Ishikawa (cell line): ENCODE measurements at regions not wholly inside any gene's neighbourhood (a gene's known extent, or its start where the extent isn't known, plus 50 kb on each side); places are given as distances from the start of the nearest gene placed in this dataset.

Experiments used
- CEBPB ChIP-seq: IDR thresholded peaks from 2 replicates; pipeline ENCODE4 v1.6.1; 2012
- CREB1 ChIP-seq: IDR thresholded peaks from 2 replicates; pipeline ENCODE4 v1.6.1; 2012; ENCODE audit warnings: low read depth
- EGR1 ChIP-seq: IDR thresholded peaks from 2 replicates; pipeline ENCODE4 v1.6.1; 2012
- EP300 ChIP-seq: IDR thresholded peaks from 2 replicates; pipeline ENCODE4 v1.6.1; 2012; ENCODE audit warnings: borderline replicate concordance
- FOXM1 ChIP-seq: IDR thresholded peaks from 2 replicates; pipeline ENCODE4 v1.6.1; 2012; ENCODE audit warnings: low read depth, borderline replicate concordance
- NFIC ChIP-seq: IDR thresholded peaks from 2 replicates; pipeline ENCODE4 v1.6.1; 2012
- RAD21 ChIP-seq: IDR thresholded peaks from 2 replicates; pipeline ENCODE4 v1.6.1; 2012; ENCODE audit warnings: low read depth
- TAF1 ChIP-seq: IDR thresholded peaks from 2 replicates; pipeline ENCODE4 v1.6.1; 2012; ENCODE audit warnings: low read depth, mild to moderate bottlenecking
- TCF12 ChIP-seq: IDR thresholded peaks from 2 replicates; pipeline ENCODE4 v1.6.1; 2012; ENCODE audit warnings: low read depth
- TEAD4 ChIP-seq: IDR thresholded peaks from 2 replicates; pipeline ENCODE4 v1.6.1; 2012
- YY1 ChIP-seq: IDR thresholded peaks from 2 replicates; pipeline ENCODE4 v1.6.1; 2012; ENCODE audit warnings: low read depth
- ZBTB7A ChIP-seq: IDR thresholded peaks from 2 replicates; pipeline ENCODE4 v1.6.1; 2012; ENCODE audit warnings: low read depth
- TF ChIP-seq, protein P1 (sequence below): IDR thresholded peaks from 2 replicates; pipeline ENCODE4 v1.6.1; 2012
- TF ChIP-seq, protein P2 (sequence below): IDR thresholded peaks from 2 replicates; pipeline ENCODE4 v1.6.1; 2012; ENCODE audit warnings: low read depth, mild to moderate bottlenecking
- TF ChIP-seq, protein P3 (sequence below): IDR thresholded peaks from 2 replicates; pipeline ENCODE4 v1.6.1; 2012

DNA sequence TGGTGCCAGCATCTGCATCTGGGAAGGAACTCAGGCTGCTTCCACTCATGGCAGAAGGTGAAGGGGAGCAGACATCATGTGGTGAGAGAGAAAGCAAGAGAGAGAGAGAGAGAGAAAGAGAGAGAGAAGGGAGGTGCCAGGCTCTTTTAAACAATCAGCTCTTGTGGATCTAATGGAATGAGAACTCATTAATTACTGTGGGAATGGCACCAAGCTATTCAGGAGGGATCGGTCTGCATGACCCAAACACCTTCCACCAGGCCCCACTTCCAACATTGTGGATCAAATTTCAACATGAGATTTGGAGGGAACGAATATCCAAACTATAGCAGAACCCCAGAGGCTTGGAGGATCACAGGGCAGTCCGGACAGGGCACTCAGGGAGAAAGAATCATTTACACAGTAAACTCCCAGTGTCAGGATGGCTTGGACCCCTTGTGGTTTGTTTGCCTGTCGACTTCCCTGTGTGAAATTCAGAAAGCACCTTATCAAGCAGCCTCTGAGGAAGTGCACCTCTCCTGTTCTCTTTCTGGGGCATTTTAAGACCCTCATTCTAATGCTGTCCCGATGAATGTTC lies 308.5 kb downstream of the REEP3 start:
- TF ChIP-seq CREB1 (no peak), TAF1 (no peak), NFIC (no peak)

DNA sequence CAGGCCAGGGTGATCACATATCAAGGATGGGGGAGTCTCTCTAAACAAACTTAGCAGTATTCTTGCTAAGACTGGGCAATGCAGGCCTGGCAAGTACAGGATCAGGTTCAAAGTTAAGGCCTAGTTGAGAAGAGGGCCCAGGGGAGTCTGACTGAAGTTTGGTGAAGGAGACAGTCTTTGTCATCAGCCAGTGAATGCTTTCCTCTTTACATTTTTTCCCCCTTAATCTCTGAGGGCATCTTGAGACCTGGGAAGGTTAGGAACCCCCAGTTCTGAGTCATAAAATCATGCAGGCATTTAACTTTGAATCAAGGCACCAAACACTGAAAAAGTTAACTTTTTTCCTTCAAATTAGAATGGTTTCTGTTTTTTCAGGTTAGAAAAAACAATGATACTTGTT lies 311.5 kb downstream of the REEP3 start:
- TF ChIP-seq EGR1 (no peak), TAF1 (no peak), YY1 (no peak), CEBPB (no peak), ZBTB7A (no peak)
- TF ChIP-seq, protein P1, sequence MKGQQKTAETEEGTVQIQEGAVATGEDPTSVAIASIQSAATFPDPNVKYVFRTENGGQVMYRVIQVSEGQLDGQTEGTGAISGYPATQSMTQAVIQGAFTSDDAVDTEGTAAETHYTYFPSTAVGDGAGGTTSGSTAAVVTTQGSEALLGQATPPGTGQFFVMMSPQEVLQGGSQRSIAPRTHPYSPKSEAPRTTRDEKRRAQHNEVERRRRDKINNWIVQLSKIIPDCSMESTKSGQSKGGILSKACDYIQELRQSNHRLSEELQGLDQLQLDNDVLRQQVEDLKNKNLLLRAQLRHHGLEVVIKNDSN, result no peak

DNA sequence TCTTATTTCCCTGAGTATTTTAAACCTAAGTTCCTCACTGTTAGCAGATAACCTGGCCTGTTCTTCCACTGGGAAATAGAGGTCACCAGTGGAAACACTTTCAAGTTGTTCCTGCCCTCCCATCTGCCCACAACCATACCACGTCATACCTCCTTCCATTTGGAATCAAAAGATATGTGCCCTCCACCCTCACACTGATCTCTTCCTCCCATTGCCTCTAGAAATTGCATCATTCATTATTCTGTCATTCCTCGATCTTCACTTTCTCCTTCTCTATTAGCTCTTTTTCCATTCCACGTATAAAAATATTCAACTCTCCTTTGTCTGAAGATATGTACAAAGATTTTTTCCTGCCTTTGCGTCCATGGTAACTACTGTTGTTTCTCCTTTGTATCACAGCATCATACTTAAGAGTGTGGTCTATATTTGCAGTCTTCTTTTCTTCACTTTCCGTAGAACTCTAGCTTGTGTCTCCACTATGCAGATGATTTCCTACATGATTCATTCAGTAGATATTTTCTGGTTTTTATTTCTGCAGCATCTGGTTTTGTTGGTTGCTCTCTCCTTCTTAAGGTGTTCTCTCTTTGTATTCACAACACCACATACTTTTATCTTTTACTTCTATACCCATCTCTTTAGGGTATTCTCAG lies 312.3 kb downstream of the REEP3 start:
- TF ChIP-seq ZBTB7A, result no peak
- TF ChIP-seq EGR1, result no peak
- TF ChIP-seq CEBPB, result no peak
- TF ChIP-seq, protein P2, sequence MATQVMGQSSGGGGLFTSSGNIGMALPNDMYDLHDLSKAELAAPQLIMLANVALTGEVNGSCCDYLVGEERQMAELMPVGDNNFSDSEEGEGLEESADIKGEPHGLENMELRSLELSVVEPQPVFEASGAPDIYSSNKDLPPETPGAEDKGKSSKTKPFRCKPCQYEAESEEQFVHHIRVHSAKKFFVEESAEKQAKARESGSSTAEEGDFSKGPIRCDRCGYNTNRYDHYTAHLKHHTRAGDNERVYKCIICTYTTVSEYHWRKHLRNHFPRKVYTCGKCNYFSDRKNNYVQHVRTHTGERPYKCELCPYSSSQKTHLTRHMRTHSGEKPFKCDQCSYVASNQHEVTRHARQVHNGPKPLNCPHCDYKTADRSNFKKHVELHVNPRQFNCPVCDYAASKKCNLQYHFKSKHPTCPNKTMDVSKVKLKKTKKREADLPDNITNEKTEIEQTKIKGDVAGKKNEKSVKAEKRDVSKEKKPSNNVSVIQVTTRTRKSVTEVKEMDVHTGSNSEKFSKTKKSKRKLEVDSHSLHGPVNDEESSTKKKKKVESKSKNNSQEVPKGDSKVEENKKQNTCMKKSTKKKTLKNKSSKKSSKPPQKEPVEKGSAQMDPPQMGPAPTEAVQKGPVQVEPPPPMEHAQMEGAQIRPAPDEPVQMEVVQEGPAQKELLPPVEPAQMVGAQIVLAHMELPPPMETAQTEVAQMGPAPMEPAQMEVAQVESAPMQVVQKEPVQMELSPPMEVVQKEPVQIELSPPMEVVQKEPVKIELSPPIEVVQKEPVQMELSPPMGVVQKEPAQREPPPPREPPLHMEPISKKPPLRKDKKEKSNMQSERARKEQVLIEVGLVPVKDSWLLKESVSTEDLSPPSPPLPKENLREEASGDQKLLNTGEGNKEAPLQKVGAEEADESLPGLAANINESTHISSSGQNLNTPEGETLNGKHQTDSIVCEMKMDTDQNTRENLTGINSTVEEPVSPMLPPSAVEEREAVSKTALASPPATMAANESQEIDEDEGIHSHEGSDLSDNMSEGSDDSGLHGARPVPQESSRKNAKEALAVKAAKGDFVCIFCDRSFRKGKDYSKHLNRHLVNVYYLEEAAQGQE, result no peak
- no peak for TF ChIP-seq TCF12
- TF ChIP-seq CREB1, result no peak
- no peak for TF ChIP-seq EP300
- no peak for TF ChIP-seq FOXM1
- TF ChIP-seq TEAD4, result no peak
- TF ChIP-seq, protein P3, sequence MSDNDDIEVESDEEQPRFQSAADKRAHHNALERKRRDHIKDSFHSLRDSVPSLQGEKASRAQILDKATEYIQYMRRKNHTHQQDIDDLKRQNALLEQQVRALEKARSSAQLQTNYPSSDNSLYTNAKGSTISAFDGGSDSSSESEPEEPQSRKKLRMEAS, result no peak
- no peak for TF ChIP-seq TAF1
- no peak for TF ChIP-seq RAD21
- TF ChIP-seq, protein P1, result no peak
- no peak for TF ChIP-seq YY1
- TF ChIP-seq NFIC, result no peak

DNA sequence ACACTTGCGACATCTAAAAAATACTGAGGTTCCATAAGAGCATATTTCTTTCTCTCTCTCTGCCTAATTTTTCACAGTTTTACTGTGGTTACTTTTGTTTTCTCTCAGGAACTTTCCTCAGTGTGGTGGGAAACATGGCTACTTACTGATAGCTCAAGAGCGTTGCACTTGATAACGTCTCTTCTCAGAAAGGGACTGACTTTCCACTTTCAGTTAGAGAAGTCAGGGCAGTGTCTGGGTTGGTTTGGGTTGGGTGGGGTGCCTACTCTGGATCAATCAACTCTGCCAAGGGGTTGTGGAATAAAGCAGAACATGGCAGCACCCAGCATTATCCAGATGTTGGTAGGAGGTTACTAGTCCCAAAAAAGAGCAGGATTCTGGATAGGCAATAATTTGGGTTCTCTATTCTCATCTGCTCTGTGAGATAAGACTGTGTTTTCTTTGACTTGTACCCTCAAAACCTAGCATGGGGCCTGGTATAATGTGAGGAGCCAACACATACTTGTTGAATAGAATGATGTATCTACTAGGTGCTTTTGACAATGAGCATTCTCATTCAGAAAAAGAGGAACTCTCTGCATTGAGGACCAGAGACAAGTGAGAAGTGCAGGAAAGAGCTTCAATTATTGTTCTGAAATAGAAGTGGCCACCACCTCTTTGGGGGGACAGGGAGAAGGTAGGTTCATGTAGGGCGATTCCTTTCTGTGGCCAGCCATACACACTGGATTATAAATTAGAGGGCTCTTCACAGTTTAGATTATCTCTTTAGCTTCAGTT lies 315.7 kb downstream of the REEP3 start:
- TF ChIP-seq YY1 (no peak), EGR1 (no peak), TAF1 (no peak)
- TF ChIP-seq, protein P1, result no peak
- TF ChIP-seq, protein P3, result no peak

DNA sequence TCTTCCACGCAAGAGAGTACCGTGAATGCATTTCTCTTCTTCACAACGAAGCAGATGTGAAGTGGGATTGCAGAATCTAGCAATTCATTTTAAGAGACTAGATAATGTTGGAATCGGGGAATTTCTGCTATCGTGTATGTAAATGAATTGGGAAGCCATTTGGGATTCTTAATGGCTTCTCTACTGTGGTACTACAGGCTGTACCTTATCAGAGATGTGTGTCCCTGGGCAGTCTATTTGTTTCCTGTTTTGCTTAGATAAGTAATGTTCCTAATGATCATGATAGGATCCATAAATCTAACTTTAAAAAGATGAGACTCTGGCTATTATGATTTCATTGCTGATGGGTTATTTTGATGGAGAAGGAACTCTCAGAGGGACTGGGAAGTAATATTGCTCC lies 320.6 kb downstream of the REEP3 start:
- TF ChIP-seq CEBPB (no peak), YY1 (no peak)

DNA sequence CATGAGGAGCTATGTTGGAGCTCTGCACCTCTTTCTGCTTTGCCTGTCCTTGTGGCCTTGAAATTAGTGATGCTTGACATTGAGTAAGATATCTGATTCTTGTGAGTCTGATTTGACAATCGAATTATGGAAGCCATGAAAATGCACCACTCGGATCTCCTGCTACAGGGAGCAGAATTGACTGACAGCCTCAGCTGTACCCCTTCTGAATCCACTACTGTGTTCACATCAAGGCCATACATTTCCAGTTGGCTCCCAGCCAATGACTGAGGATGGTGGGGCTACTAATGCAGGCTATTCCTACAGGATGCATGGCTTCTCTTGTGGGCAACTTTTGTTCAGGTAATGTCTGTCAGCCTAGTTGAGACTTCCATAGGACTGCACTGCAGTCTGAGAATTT lies 321.9 kb downstream of the REEP3 start:
- TF ChIP-seq, protein P3, result no peak
- TF ChIP-seq ZBTB7A (no peak), YY1 (no peak), TCF12 (no peak), CEBPB (no peak), TEAD4 (no peak)
- TF ChIP-seq, protein P2, result no peak
